ENCODE measurements at regions not wholly inside any gene's neighbourhood (a gene's known extent, or its start where the extent isn't known, plus 50 kb on each side); places are given as distances from the start of the nearest gene placed in this dataset.
A peak's percentile ranks its signal among the peaks of the same experiment; 100 is the strongest.

GRCh38 chr6:30824698-30825097 lies 59.6 kb upstream of the DDR1 start (continued):
- TF ChIP-seq FOXA3 (CRISPR knock-in tag; conservative IDR thresholded peaks at IDR 0.05 in 1 of 2, IDR thresholded peaks at IDR 0.05 in 1 of 2), result no peak
- no peak for TF ChIP-seq RNF219 (CRISPR knock-in tag; IDR thresholded peaks at IDR 0.05)
- TF ChIP-seq ETV6 (IDR thresholded peaks at IDR 0.05; ENCODE audit: borderline replicate concordance in 1 of 2, low read depth in 2 of 2, low read length in 1 of 2), result no peak
- TF ChIP-seq ETV6 (CRISPR knock-in tag; IDR thresholded peaks at IDR 0.05; ENCODE audit: borderline replicate concordance), result no peak
- no peak for TF ChIP-seq ERF (CRISPR knock-in tag; IDR thresholded peaks at IDR 0.05)
- TF ChIP-seq ZNF134 (CRISPR knock-in tag; conservative IDR thresholded peaks at IDR 0.05), result no peak
- no peak for TF ChIP-seq ZNF639 (CRISPR knock-in tag; conservative IDR thresholded peaks at IDR 0.05 in 1 of 2, IDR thresholded peaks at IDR 0.05 in 1 of 2)
- TF ChIP-seq IRF9 (tag; IDR thresholded peaks at IDR 0.05), result no peak
- TF ChIP-seq ESRRA (IDR thresholded peaks at IDR 0.05; ENCODE audit: borderline replicate concordance, low read depth), result no peak
- TF ChIP-seq ZNF444 (CRISPR knock-in tag; IDR thresholded peaks at IDR 0.05), result no peak
- no peak for TF ChIP-seq POLR2H (tag; IDR thresholded peaks at IDR 0.05; ENCODE audit: low read depth)
- TF ChIP-seq RAD21 (CRISPR knock-in tag; conservative IDR thresholded peaks at IDR 0.05 in 1 of 2, IDR thresholded peaks at IDR 0.05 in 1 of 2), result peak in 1 of 2 experiments; percentile 10; a peak in 1 of 4 replicates
- TF ChIP-seq KLF6 (CRISPR knock-in tag; IDR thresholded peaks at IDR 0.05; ENCODE audit: borderline replicate concordance), result no peak
- TF ChIP-seq BHLHE40 (IDR thresholded peaks at IDR 0.05; ENCODE audit: low read length), result peak; percentile 44; the same call in 1 of the 2 replicates
- no peak for TF ChIP-seq THRAP3 (IDR thresholded peaks at IDR 0.05; ENCODE audit: borderline replicate concordance)

All from K562 (cell line).